GM12865 (cell line): ENCODE measurements at regions not wholly inside any gene's neighbourhood (a gene's known extent, or its start where the extent isn't known, plus 50 kb on each side); places are given as distances from the start of the nearest gene placed in this dataset.

Experiments used
- DNase-seq: peaks from one replicate; pipeline ENCODE4 v3.0.0; 2010; ENCODE audit warnings: low read depth
- H3K4me3 ChIP-seq: 2 replicates; pipeline ENCODE4 v1.5.1; 2011; ENCODE audit warnings: mild to moderate bottlenecking, low read depth, low read length, control low read depth
- CTCF ChIP-seq: IDR thresholded peaks from 2 replicates; pipeline ENCODE4 v1.5.1; 2011; ENCODE audit warnings: low read length, control low read depth, low read depth, inconsistent platforms; ENCODE audit not compliant: insufficient read depth; ENCODE audit errors: missing control alignments

- no peak for TF ChIP-seq CTCF
- no peak overlapping the region for H3K4me3 ChIP-seq
- no peak for DNase-seq
These were observed 604.3 kb upstream of the API5 start for GRCh38 chr11:42707541-42707940.

- TF ChIP-seq CTCF = no peak
- no peak for DNase-seq
- no peak overlapping the region for H3K4me3 ChIP-seq
These were observed 602.6 kb upstream of the API5 start for GRCh38 chr11:42709216-42709615.

GRCh38 chr11:42713279-42713678, 598.5 kb upstream of the API5 start:
- no peak overlapping the region for H3K4me3 ChIP-seq
- no peak for DNase-seq
- no peak for TF ChIP-seq CTCF

- TF ChIP-seq CTCF = no peak
- no peak for DNase-seq
- H3K4me3 ChIP-seq = no peak overlapping the region
These were observed 598.0 kb upstream of the API5 start for GRCh38 chr11:42713753-42714152.

GRCh38 chr11:42720716-42721563, 590.9 kb upstream of the API5 start:
- no peak for TF ChIP-seq CTCF
- DNase-seq = no peak
- no peak overlapping the region for H3K4me3 ChIP-seq

- H3K4me3 ChIP-seq = no peak overlapping the region
- DNase-seq = no peak
- TF ChIP-seq CTCF = no peak
These were observed 583.9 kb upstream of the API5 start for GRCh38 chr11:42727879-42728278.

GRCh38 chr11:42762348-42762747, 549.4 kb upstream of the API5 start:
- no peak overlapping the region for H3K4me3 ChIP-seq
- TF ChIP-seq CTCF = no peak
- no peak for DNase-seq
